HepG2 (cell line): ENCODE measurements at regions not wholly inside any gene's neighbourhood (a gene's known extent, or its start where the extent isn't known, plus 50 kb on each side); places are given as distances from the start of the nearest gene placed in this dataset.

Source experiments
- ATAC-seq: fragments of 200-7000 bp; cut with Tn5 transposase; 3 replicates; pipeline ENCODE4 v1.9.1; 2020; ENCODE audit warnings: mild to moderate bottlenecking, moderate library complexity
- BruUV-seq: library from RNA; stranded (reverse); fragments of 400-500 nt; replicated peaks from 2 replicates; lab custom pipeline; 2021; lab: Mats Ljungman, UMichigan
- CTCF ChIA-PET: fragments of 300-600 bp; formaldehyde crosslinking; extraction: SDS; loops from one replicate; lab custom pipeline; 2021; ENCODE audit warnings: low total read pairs, inconsistent platforms, low intra/inter-chr PET ratio; lab: Yijun Ruan, JAX
- POLR2A ChIA-PET: fragments of 350-600 bp; sonication (Branson Sonifier 250); formaldehyde crosslinking; loops from one replicate; lab custom pipeline; 2020; ENCODE audit warnings: antibody characterized with exemption, inconsistent platforms; lab: Yijun Ruan, JAX
- DNase-seq: peaks from one replicate; pipeline ENCODE4 v3.0.0-alpha.2; 2015; ENCODE audit warnings: low spot score
- FAIRE-seq: peaks from 3 replicates; lab custom pipeline; 2011; peaks lifted over from hg19 to GRCh38; lab: Jason Lieb, UNC
- H2AFZ ChIP-seq: one replicate; pipeline ENCODE4 v1.6.1; 2011; ENCODE audit warnings: low read length, inconsistent platforms
- H3K27ac ChIP-seq: fragments of 300-600 bp; 3 replicates; pipeline ENCODE4 v1.8.0; 2011; ENCODE audit warnings: mixed run types, mild to moderate bottlenecking, mixed read lengths, low read length, inconsistent platforms; ENCODE audit not compliant: insufficient read depth; ENCODE audit errors: extremely low read length
- H3K27me3 ChIP-seq, 2 experiments: fragments of 200-600 bp in 1 of 2; 2 replicates in 1 of 2; 3 replicates in 1 of 2; pipeline versions ENCODE4 v1.6.0 to v1.8.0; 2011; ENCODE audit warnings: low read length in 2 of 2, mild to moderate bottlenecking in 2 of 2, moderate library complexity in 2 of 2, inconsistent platforms in 1 of 2; ENCODE audit not compliant: insufficient read depth in 2 of 2, control insufficient read depth in 1 of 2
- H3K36me3 ChIP-seq, 2 experiments: fragments of 200-600 bp in 1 of 2; replicated peaks in 1 of 2; 2 replicates in 1 of 2; 3 replicates in 1 of 2; pipeline versions ENCODE4 v1.5.1 to v1.8.0; 2011; ENCODE audit warnings: low read length in 2 of 2, inconsistent platforms in 1 of 2; ENCODE audit not compliant: insufficient read depth in 2 of 2, control insufficient read depth in 1 of 2
- H3K4me1 ChIP-seq: 2 replicates; pipeline ENCODE4 v1.5.1; 2012; ENCODE audit warnings: low read length, inconsistent platforms; ENCODE audit not compliant: insufficient read depth
- H3K4me2 ChIP-seq: 2 replicates; pipeline ENCODE4 v1.6.0; 2011; ENCODE audit warnings: low read depth, low read length, inconsistent platforms
- H3K4me3 ChIP-seq, 3 experiments: fragments of 200-600 bp in 1 of 3; sonication (generic), shearing (Covaris generic) in 1 of 3; replicated peaks in 1 of 3; 2 replicates each; pipeline ENCODE4 v1.5.1; 2011 to 2016; ENCODE audit warnings: low read length in 3 of 3, inconsistent platforms in 2 of 3, low read depth in 2 of 3, mild to moderate bottlenecking in 2 of 3, control low read depth in 1 of 3, mixed read lengths in 1 of 3; ENCODE audit not compliant: insufficient read depth in 1 of 3
- H3K79me2 ChIP-seq: one replicate; pipeline ENCODE4 v1.6.1; 2011; ENCODE audit warnings: low read length, inconsistent platforms; ENCODE audit not compliant: insufficient read depth
- H3K9ac ChIP-seq: 2 replicates; pipeline ENCODE4 v1.6.0; 2011; ENCODE audit warnings: mild to moderate bottlenecking, low read depth, low read length, inconsistent platforms; ENCODE audit not compliant: insufficient read depth
- H3K9me3 ChIP-seq: 2 replicates; pipeline ENCODE4 v1.5.1; 2012; ENCODE audit warnings: mild to moderate bottlenecking, low read length
- H4K20me1 ChIP-seq: 2 replicates; pipeline ENCODE4 v1.6.0; 2011; ENCODE audit warnings: inconsistent platforms, mild to moderate bottlenecking, low read length, moderate library complexity; ENCODE audit not compliant: insufficient read depth
- ARNTL ChIP-seq: sonication (generic); formaldehyde crosslinking; IDR thresholded peaks from 2 replicates; pipeline ENCODE4 v1.4.0; 2020; ENCODE audit warnings: mild to moderate bottlenecking, missing genetic modification reagents
- ATM ChIP-seq: fragments of 450-650 bp; IDR thresholded peaks from 2 replicates; pipeline ENCODE4 v1.7.1; 2017; ENCODE audit warnings: mild to moderate bottlenecking, borderline replicate concordance
- FOSL2 ChIP-seq: sonication (generic); formaldehyde crosslinking; IDR thresholded peaks from 2 replicates; pipeline ENCODE4 v1.4.0; 2020; ENCODE audit warnings: missing genetic modification reagents
- FOXA1 ChIP-seq, 2 experiments: fragments of 450-650 bp in 1 of 2; sonication (generic) in 1 of 2; formaldehyde crosslinking in 1 of 2; IDR thresholded peaks; 2 replicates each; pipeline versions ENCODE4 v1.4.0 to v1.6.1; 2016 to 2020; ENCODE audit warnings: missing genetic modification reagents in 1 of 2
- MBNL3 ChIP-seq: fragments of 250-450 bp; sonication (Bioruptor Pico); conservative IDR thresholded peaks from 2 replicates; pipeline ENCODE4 v1.8.0; 2022; ENCODE audit warnings: mild to moderate bottlenecking, inconsistent platforms
- MIER3 ChIP-seq: IDR thresholded peaks from 2 replicates; pipeline ENCODE4 v1.6.1; 2016; ENCODE audit warnings: missing compliant biosample characterization, borderline replicate concordance
- MXD4 ChIP-seq: IDR thresholded peaks from 2 replicates; pipeline ENCODE4 v1.6.1; 2016; ENCODE audit warnings: mild to moderate bottlenecking, missing biosample characterization, missing genetic modification reagents
- NFKB2 ChIP-seq: sonication (generic); formaldehyde crosslinking; IDR thresholded peaks from 2 replicates; pipeline ENCODE4 v1.4.0; 2020; ENCODE audit warnings: missing genetic modification reagents, borderline replicate concordance
- PRDM4 ChIP-seq: sonication (generic); formaldehyde crosslinking; IDR thresholded peaks from 2 replicates; pipeline ENCODE4 v1.9.0; 2021; ENCODE audit warnings: missing genetic modification reagents, borderline replicate concordance
- ZNF12 ChIP-seq: sonication (generic); formaldehyde crosslinking; IDR thresholded peaks from 2 replicates; pipeline ENCODE4 v1.5.0; 2020; ENCODE audit warnings: missing genetic modification reagents
- ZNF326 ChIP-seq: sonication (generic); formaldehyde crosslinking; IDR thresholded peaks from 2 replicates; pipeline ENCODE4 v1.4.0; 2020; ENCODE audit warnings: missing genetic modification reagents, borderline replicate concordance
- ZNF432 ChIP-seq: sonication (generic); formaldehyde crosslinking; IDR thresholded peaks from 2 replicates; pipeline ENCODE4 v1.5.0; 2020; ENCODE audit warnings: missing genetic modification reagents, mild to moderate bottlenecking, borderline replicate concordance
- ZNF552 ChIP-seq: sonication (generic); formaldehyde crosslinking; IDR thresholded peaks from 2 replicates; pipeline ENCODE4 v1.9.0; 2022; ENCODE audit warnings: missing genetic modification reagents, mild to moderate bottlenecking, borderline replicate concordance
- ZNF598 ChIP-seq: sonication (generic); formaldehyde crosslinking; IDR thresholded peaks from 2 replicates; pipeline ENCODE4 v1.5.1; 2020; ENCODE audit warnings: mild to moderate bottlenecking, missing genetic modification reagents, borderline replicate concordance
- ZZZ3 ChIP-seq: sonication (generic); formaldehyde crosslinking; IDR thresholded peaks from 2 replicates; pipeline ENCODE4 v1.4.0; 2020; ENCODE audit warnings: missing genetic modification reagents, mild to moderate bottlenecking, borderline replicate concordance
- WGBS: methylation state at CpG from one replicate; pipeline ENCODE4 v1.1.6; 2017; ENCODE audit warnings: low lambda C conversion rate; 5-methylcytosine and 5-hydroxymethylcytosine counted together
- in situ Hi-C: cut with HindIII; loops from 2 replicates; pipeline ENCODE4 v1.10.0; 2017; ENCODE audit warnings: low pct_unique_long_range_greater_than_20kb; ENCODE audit not compliant: extremely low pct_ligation_motif_present
- intact Hi-C: fragments of 100-400 bp; cut with micrococcal nuclease; formaldehyde crosslinking; loops from one replicate; pipeline ENCODE4 v1.10.0; 2022; ENCODE audit not compliant: unreplicated experiment

GRCh38 chr14:71523630-71524319, 408.5 kb upstream of the RGS6 start (continued):
- TF ChIP-seq PRDM4, result no peak
- no peak for TF ChIP-seq FOSL2 (CRISPR knock-in tag)
- no peak for TF ChIP-seq MXD4 (CRISPR knock-in tag)
- TF ChIP-seq ZNF598 (CRISPR knock-in tag), result no peak
- TF ChIP-seq ZZZ3 (CRISPR knock-in tag), result no peak
- no peak for TF ChIP-seq ZNF12 (CRISPR knock-in tag)
- TF ChIP-seq ZNF326 (CRISPR knock-in tag), result no peak
- no peak for TF ChIP-seq ARNTL (CRISPR knock-in tag)

GRCh38 chr14:71524320-71524982, 407.8 kb upstream of the RGS6 start:
- intact Hi-C loops (no loop called here), in situ Hi-C loops (no loop called here)
- CTCF ChIA-PET, result no interaction called here
- Histone ChIP-seq H2AFZ (no peak overlapping the region), H3K27ac (no peak overlapping the region), H3K4me2 (no peak overlapping the region), H3K9ac (no peak overlapping the region), H3K27me3 (no peaks in the 10 kb centered on the region), H3K9me3 (no peaks in the 10 kb centered on the region), H3K36me3 (no peaks in the 10 kb centered on the region), H3K4me1 (no peaks in the 10 kb centered on the region), H4K20me1 (no peaks in the 10 kb centered on the region), H3K79me2 (no peaks in the 10 kb centered on the region), H3K4me3 (no peak overlapping the region)
- POLR2A ChIA-PET, result no interaction called here
- TF ChIP-seq MBNL3 (CRISPR knock-in tag) (no peak), ZNF432 (CRISPR knock-in tag) (no peak), ATM (no peak), ZNF552 (CRISPR knock-in tag) (no peak), NFKB2 (CRISPR knock-in tag) (no peak), MIER3 (no peak), FOXA1 (IDR thresholded peaks at IDR 0.05) (no peak), FOXA1 (CRISPR knock-in tag; IDR thresholded peaks at IDR 0.05) (no peak)
- no peak for FAIRE-seq
- ATAC-seq, result no peak
- DNase-seq, result no peak
- over 99% methylated on average over 6 of the region's 6 CpGs for WGBS
- BruUV-seq, result no TSS peak
